GM08714 (cell line): ENCODE measurements at regions not wholly inside any gene's neighbourhood (a gene's known extent, or its start where the extent isn't known, plus 50 kb on each side); places are given as distances from the start of the nearest gene placed in this dataset.
"Not testable (repeated sequence)": the region's sequence is repeated elsewhere in the genome, so short reads cannot be mapped to it uniquely, and the experiment has no call there.

Experiments
- H3K4me3 ChIP-seq: fragments of 200-500 bp; sonication (Bioruptor generic); 2 replicates; pipeline ENCODE4 v1.5.1; 2014; ENCODE audit warnings: mild to moderate bottlenecking, low read length, inconsistent platforms
- ZNF274 ChIP-seq: IDR thresholded peaks from 2 replicates; pipeline ENCODE4 v1.6.1; 2012; ENCODE audit warnings: mild to moderate bottlenecking, low read depth, low read length

DNA sequence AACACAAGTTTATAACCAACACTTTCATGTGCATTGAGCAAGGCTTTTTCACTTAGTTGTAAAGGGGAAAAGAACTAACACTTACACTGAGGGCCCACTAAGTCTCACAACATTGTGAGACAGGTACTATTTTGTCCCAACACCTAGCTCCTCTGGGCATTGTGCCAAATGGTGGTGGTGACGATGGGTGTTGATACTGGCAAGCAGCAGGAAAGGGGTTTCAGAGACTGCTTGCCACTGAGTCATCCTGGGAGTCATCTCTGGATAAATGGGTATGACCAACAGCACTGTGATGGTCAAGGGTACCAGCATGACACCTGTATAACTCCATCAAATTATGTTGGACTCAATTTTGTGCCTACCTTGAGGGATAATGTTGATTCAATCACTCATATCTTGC lies 138.8 kb upstream of the ITGA6 start:
- no peak for TF ChIP-seq ZNF274
- no peak overlapping the region for H3K4me3 ChIP-seq

DNA sequence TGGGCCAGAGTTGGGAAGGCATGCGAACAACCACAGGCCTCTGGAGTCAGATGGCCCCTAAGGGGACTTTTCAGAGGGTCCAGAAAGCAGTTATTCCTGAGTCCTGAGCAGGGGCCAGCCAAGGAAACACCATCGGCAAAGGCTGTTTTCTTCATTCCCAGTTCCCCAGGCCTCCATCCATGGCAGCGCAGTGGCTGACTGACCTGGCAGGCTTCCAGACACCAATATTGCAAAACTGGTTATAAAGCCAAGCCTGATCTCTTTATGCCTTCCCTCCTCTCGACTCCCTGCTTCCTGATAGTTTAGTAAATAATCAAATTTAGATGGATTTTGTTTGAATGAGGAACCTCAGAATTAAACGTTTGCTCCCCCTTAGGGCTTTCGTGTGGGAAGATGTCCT lies 133.4 kb upstream of the ITGA6 start:
- H3K4me3 ChIP-seq: no peak overlapping the region
- TF ChIP-seq ZNF274: no peak

DNA sequence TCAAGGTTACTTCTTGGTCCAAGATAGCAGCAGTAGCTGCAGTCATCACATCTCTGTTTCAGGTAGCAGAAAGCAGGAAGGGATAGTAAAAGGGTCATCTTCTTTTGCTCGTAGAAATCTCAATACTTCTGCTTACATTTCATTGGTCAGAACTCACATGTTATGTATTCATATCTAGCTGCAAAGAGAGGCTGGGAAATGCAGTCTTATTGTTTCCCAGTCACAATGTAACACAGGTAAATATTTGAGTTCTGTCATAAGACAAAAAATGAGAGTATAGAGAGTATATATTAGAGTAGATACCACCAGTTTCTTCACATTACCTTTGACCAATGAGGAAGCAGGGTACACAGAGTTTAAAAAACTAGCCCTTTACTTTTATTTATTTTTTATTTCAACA lies 132.4 kb upstream of the ITGA6 start:
- no peak for TF ChIP-seq ZNF274

GRCh38 chr2:172295677-172296076 lies 131.7 kb upstream of the ITGA6 start:
- TF ChIP-seq ZNF274: no peak
- no peak overlapping the region for H3K4me3 ChIP-seq

More for the DNA sequence above, 132.4 kb upstream of the ITGA6 start:
- H3K4me3 ChIP-seq: no peak overlapping the region

- H3K4me3 ChIP-seq: no peak overlapping the region
- TF ChIP-seq ZNF274: no peak
Observed at GRCh38 chr2:172296267-172297046, 130.9 kb upstream of the ITGA6 start.

- no peak overlapping the region for H3K4me3 ChIP-seq
- no peak for TF ChIP-seq ZNF274
Observed at GRCh38 chr2:172297531-172297930, 129.9 kb upstream of the ITGA6 start.

- no peak overlapping the region for H3K4me3 ChIP-seq
- no peak for TF ChIP-seq ZNF274
Observed at GRCh38 chr2:172297950-172298349, 129.4 kb upstream of the ITGA6 start.

DNA sequence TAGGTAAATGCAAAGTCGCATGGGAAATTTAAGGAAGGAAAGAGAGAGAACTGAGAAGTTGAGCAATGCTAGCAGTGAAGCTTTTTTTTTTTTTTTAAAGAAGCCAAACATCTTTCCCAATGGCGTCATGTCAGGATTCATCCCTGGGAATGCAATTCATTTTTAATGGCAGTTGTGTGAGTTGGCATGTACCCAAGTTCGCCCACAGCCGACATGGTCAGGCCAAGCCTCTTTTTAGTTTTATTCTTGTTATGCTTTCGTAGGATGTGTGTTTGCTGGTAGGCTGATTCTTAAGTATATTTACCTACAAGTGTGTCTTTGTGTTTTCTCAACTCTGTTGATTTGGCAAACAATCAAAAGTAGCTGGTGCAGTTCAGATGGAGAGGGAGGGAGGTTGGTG lies 127.6 kb upstream of the ITGA6 start:
- no peak overlapping the region for H3K4me3 ChIP-seq
- TF ChIP-seq ZNF274: no peak

- TF ChIP-seq ZNF274: no peak
- H3K4me3 ChIP-seq: no peak overlapping the region
Observed at GRCh38 chr2:172300851-172301250, 126.5 kb upstream of the ITGA6 start.

- no peak overlapping the region for H3K4me3 ChIP-seq
- no peak for TF ChIP-seq ZNF274
Observed at GRCh38 chr2:172305066-172305465, 122.3 kb upstream of the ITGA6 start.

DNA sequence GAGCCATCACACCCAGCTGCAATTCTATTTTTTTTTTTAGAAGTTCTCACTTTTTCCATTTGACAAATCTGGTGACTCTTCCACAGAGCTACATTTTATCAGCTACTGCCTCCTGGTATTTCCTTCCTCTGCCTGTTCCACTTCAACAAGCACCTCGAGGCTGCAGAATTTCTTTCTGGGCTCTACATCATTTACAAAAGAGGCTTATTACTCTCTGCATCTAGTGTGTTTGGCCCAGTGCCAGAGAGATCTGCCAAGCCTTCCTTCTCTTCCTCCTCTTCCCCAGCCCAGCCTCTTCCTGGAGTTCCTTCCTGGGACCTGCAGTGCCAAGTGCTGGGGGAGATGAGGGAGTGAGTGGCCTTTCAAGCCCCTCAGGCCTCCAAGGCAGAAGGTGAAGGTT lies 119.6 kb upstream of the ITGA6 start:
- no peak overlapping the region for H3K4me3 ChIP-seq
- TF ChIP-seq ZNF274: no peak

DNA sequence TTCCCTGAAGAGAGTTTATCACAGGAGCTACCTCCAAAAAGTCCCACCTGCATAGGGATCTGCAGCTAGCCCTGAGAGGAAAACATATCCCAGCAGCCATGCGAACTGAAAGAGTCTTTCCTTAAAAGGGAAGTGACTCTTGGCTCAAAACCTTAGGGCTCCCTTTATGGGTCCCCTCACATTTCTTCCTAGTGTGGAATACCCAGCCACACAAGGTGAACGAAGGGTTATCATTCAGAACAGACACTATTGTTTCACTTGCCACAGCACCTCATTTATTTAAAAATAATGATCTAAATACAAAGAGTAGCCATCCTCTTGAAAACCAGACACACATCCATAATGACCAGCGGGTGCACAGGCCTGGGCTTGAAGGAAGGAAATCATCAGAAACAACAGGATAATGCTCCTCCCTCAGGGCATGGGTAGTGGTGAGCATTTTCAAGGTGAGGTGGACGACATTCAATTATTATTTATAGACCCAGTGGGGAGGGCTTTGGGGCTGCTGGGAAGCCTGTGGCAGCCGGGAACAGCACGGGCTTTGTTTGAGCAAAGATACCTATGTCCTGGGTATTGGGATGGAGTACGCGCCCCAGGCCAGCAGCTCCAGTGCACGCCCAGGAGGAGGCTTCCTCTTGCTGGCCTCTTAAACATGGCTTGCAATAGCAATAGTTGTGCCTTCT lies 119.0 kb upstream of the ITGA6 start:
- no peak overlapping the region for H3K4me3 ChIP-seq
- TF ChIP-seq ZNF274: no peak

GRCh38 chr2:172311921-172312345 lies 115.5 kb upstream of the ITGA6 start:
- no peak for TF ChIP-seq ZNF274
- no peak overlapping the region for H3K4me3 ChIP-seq

- no peak for TF ChIP-seq ZNF274
- H3K4me3 ChIP-seq: no peak overlapping the region
Observed at GRCh38 chr2:172313715-172314341, 113.6 kb upstream of the ITGA6 start.

DNA sequence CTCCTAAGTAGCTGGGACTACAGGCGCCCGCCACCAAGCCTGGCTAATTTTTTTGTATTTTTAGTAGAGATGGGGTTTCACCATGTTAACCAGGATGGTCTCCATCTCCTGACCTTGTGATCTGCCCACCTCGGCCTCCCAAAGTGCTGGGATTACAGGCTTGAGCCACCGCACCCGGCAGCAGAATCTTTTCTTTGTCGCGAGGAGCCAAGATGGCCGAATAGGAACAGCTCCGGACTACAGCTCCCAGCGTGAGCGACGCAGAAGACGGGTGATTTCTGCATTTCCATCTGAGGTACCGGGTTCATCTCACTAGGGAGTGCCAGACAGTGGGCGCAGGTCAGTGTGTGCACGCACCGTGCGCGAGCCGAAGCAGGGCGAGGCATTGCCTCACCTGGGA lies 112.3 kb upstream of the ITGA6 start:
- H3K4me3 ChIP-seq: not testable (repeated sequence)
